ENCODE measurements at regions not wholly inside any gene's neighbourhood (a gene's known extent, or its start where the extent isn't known, plus 50 kb on each side); places are given as distances from the start of the nearest gene placed in this dataset.

DNA sequence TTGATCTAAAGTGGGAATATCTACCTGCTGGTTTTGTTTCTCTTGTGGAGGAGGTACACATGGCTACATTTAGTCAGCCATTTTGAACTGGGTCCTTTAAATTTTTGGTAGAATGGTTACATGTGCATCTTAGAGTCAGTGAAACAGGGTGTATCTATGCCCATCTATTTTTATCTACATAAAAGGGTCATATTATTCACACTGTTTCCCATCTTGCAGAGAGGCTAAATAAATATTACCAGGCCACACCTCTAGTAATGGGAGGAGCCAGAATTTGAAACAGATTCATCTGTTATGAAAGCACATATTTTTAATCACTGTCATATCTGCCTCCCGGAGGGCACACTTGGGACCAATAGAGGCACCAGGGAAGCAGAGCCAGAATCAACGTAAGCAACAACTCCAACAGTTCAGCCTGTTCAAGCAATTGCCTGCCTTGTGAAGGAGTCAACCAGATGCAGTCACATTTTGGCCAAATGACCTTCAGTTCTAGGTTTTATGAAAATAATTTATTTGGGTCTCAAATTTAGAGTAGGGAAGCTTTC lies 376.8 kb downstream of the TSN start:
- DNase-seq, result no peak

DNA sequence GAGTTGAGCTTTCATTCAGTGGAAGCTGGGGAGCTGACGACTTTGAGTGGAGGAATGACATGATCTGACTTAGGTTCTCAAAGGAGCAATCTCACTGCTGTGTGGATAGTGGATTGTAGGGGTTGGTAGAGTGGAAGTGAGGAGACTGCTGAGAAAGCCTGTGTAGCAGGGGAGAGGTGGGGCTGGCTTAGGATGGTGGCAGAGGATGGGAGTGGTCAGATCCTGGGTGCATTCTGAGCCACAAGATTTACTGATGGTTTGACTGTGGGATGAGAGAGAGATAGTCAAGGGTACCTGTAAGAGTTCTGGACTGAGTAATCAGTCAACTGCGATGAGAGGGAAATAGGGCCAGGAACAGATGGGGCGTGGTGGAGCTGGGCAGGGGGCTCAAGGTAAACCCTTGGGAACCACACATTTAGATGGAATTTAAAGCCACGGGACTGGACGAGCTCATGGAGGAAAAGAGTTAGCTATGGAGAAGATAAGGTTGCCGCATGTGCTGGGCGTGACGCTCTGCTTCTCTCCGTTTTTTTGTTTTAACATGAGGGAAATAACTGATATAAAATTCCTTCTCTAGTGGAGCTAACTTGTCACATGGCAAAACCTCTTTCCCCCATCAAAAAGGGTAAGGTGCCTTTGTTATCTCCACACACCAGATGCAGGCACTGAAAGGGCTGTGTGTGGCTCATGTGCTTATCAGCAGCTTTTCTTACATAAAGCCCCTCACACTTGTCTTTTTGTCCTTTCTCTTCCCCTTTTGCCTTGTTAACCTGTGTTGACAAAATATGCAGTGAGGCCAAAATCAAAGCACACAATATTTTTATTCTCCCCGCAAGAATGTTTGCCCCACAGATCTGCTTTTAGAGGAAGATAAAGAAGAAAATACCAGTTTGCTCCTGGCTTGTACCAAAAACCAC lies 379.8 kb downstream of the TSN start:
- no peak for DNase-seq

GRCh38 chr2:122136056-122136455 lies 380.6 kb downstream of the TSN start:
- peak in 1 of 5 experiments; percentile 12 for DNase-seq

DNA sequence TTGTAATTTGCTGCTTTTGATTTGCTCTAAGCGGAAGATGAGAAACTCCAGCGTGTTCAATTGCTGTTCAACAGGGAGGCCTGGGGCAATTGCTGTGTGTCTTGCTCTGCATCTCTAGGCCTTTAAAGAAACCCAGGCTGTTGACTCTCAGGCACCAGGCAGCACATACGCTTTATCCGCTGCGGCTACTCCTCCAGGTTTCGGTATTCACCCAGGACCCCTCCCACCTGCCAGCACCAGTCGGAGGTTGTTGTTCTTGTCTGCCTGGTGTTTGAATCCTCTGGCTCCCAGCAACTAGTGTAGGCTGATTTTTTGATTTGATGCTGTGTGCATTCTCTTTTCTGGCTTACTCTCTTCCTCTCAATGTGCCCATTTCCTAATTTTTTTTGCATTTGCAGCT lies 383.1 kb downstream of the TSN start:
- no peak for DNase-seq

GRCh38 chr2:122139739-122140420 lies 384.4 kb downstream of the TSN start:
- DNase-seq, result no peak

DNA sequence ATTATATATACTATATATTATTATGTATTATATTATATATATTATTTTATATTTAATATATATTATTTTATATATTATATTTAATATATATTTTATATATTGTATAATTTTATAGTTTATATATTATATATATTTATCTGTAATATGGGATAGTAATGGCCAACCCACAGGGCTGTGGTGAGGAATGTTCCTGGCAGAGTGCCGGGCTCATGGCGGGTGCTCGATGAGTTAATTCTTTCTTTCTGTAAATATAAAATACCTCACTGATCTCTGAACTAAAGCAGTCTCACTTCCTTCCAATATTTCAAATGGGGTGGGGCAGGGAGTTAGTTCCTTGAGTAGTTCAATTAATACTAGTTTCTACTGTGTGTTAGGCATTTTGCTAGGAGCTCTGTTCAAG lies 389.4 kb downstream of the TSN start:
- no peak for DNase-seq

- DNase-seq, result no peak
Observed at GRCh38 chr2:122145856-122146255, 390.4 kb downstream of the TSN start.

DNA sequence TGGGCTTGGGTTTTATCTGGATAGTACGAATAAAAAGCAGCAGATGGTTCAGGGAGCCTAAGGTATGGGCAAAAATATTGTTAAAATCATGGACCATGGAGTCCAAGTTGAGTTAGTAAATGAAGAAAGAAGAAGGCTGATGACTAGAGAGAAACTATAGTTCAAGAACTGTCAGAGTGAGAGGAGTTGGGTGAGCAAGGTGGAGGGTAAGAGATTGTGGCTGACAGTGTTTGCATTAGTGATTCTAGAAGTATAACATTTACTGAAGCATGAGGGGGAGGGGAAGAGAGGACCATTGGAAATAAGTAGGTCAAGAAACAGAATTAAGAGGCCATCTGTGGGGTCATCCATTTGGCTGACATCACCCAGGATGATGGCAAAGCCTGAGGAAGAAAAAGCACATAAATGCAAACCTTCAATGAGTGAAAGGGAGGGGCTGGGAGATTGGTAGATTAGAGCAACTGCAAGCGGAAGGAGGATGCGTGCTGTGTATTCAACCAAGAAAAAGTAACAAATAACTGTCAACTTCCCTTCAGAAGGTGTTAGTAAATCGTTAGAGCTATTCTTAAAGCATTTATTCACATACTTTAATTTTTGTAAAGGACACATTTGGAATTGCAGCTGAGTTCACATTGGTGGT lies 392.8 kb downstream of the TSN start:
- DNase-seq, result peak in 1 of 5 experiments; percentile 12

DNA sequence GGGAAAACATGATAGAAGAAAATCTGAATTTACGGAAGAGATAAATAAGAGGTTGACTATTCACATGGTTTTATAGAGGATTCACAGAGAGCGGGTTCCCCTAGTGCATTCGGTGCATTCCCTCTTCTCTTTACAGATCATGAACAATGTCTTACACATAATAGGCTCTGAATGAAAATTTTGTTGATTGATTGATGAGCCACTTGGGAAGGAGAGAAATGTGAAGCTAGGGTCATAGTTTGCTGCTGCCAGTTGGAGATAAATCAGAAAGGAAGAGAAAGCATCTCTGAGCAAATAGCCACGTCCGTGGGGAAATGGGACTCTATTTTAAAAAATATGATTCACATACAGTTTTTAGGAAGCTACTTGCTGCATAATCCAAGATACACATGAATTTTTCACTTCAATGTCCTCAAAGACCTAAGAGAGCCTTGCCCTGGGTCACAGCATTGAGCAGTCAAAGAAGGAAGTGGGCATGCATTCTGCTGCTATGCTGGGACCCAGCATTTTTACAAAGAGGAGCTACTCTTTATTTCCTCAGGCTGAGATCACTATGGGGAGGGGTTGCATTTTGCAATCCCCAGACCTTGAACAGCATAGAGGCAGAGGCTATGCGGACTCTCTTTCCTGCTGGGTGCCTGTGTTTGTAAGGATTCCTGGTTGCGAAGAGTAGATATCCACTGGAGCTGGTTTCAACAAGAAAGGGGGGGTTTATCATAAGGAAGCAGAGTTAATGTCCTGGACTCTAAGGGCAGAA lies 395.3 kb downstream of the TSN start:
- no peak for DNase-seq

GRCh38 chr2:122152571-122152970 lies 397.1 kb downstream of the TSN start:
- no peak for DNase-seq

- no peak for DNase-seq
Observed at GRCh38 chr2:122156176-122156890, 400.9 kb downstream of the TSN start.

GRCh38 chr2:122157158-122157557 lies 401.7 kb downstream of the TSN start:
- DNase-seq, result no peak

GRCh38 chr2:122163617-122164016 lies 408.2 kb downstream of the TSN start:
- no peak for DNase-seq

DNA sequence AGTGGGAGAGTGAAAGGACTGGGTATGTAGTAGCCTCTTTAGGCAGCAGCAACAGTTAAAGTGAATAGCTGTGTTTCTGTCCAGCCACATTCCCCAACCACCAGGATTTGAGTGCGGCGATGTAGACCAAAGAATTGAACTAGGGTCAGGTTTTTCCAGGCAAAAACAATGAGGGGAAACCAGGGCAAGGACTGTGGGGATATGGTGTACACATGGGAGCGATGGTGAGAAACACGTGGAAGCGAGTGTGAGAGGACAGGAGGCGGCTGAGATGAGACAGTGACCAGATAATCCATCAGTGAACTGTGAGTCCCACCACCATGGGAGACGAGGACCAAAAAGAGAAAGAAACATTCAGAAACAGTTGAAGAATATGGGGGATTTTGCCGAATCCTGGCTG lies 409.5 kb downstream of the TSN start:
- DNase-seq, result no peak

DNA sequence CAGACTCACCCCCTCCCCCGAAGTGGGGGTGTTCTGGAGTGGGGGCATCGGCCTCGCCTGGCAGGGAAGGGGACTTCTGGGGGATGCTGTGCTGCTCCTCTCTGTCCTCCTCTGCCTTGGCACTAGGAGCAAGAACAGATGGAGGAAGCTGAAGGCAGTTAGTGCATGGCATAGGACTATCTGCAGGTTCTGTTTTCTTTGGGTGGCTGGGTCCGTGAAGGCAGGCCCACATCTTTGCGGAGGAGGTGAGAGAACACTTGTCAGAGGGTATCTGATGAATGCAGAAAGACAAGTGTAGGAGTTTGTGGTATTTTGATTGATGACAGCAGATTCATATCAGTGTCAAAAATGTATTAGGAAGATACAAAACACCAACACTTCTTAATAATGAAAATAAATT lies 411.4 kb downstream of the TSN start:
- no peak for DNase-seq

DNA sequence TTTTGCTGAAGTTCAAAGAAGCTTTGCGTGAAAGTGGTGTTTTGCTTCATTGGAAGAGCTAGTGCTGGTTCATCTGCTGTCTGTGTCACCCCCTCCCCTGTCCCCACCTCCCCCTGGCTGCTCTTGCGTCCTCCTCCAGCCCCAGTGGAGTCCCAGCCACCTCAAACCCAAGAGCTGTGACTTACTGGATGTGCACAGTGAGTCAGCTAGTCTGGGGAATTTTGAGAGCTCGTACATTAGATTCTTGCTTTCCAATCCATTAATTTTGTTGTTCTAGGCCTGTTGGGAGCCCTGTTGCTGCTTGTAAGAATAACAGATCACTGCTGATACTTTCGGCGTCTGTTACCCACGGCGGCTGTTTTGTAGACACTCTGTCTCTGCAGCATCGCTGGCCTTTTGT lies 412.1 kb downstream of the TSN start:
- no peak for DNase-seq

DNA sequence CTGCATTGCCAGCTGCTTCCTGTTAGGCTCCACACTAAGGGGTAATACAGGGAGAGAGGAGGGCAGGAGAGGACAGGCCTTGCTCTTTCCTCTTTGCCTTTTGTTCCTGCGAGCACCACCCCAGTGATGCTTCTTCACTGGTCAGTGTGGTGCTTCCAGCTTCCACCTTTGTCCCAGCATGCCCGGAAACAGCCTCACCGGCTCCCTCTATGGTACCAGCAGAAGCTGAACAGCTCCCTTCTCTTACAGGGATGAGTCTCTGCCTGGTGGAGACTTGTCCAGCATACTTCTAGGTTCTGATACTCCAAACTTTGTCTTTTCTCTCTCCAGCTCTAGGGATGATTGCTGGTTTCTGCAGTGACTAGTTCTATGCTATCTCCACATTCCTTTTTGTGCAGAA lies 413.3 kb downstream of the TSN start:
- DNase-seq, result no peak

DNA sequence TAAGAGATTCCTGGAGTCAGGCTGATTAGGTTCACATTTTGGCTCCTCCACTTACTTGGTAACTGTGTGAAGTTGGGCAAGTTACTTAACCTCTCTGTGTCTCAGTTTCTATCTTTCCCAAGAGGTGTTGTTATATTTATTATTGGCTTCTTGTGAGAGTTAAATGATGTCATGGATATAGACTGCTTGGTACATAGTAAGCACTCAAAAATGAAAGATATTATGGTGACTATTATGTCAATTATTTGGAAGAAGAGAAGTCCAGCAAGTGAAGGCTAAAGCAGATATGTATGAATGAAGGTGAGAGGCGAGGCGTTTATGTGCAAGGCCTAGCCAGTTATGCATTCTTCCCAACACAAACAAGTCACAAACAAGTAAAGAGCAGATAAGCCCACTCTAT lies 417.4 kb downstream of the TSN start:
- DNase-seq, result no peak

DNA sequence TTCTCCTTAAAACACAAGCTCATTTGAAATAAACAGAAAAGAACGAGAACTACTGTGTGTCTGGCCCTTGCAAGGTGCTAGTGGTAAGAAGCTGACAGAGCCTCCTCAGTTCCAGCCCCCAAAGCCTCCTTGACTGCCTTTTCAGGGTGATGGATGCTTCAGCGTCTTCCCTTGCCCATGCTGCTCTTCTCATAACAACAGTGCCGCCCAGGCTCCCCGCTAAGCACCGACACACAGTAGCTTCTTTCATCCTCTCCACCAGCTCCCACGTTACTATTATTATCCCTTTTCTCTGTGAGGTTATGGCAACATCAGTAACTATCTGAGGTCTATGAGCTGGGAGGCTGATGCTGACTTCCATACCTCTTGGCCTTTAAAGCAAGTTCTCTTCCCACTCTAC lies 418.6 kb downstream of the TSN start:
- DNase-seq, result no peak

DNA sequence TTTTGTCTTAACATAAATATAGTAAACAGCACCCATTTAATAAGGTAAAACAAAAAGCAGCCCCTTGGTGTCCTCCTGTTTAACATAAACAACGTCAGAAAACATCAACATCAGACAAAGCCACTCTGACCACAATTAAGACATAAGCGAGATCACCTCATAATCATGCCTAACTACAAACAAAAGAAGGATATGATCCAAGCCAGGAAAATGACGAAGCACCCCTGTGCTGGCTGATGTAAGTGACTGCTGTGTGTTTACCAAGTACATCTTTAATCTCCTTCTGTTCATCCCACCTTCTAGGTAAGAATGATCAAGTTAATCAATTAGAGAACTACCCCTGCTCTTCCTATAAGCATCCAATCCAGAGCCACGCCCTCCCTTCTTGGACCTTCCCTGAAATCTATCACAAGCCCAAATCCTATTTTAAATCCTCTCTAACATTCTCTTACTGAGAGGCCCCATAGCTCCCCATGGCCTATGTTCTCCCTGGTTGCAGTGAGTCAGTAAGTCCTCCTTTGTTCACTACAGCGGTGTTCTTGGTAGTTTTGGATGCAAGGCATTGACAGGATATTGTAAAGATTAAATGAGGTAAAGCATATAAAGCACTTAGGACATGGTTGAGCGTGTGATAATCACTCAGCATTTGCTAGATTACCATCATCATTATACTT lies 424.2 kb downstream of the TSN start:
- DNase-seq, result no peak

DNA sequence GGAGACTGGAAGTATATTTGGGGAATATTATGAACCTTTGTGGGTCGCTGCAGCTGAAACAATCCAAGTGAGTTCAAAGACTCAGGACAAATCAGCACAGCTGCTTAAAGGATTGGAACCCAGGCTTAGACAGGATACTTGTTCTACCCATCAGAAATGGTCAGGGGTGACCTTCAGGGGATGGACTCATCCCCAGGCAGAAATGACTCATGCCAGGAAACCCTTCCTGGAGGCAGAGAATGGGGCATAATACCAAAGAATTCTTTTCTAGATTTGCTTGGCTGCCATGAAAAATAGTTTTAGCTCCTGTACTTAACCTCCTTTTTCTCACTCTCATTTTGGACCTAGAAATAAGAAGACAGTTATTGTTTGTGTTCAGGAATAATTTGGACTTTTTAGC lies 425.5 kb downstream of the TSN start:
- no peak for DNase-seq

Measured in T-helper 2 cell (primary cell).